GM21360 (cell line): ENCODE measurements at regions not wholly inside any gene's neighbourhood (a gene's known extent, or its start where the extent isn't known, plus 50 kb on each side); places are given as distances from the start of the nearest gene placed in this dataset.

ENCODE experiments used
- ATAC-seq: cut with Tn5 transposase; IDR thresholded peaks from one replicate; pipeline ENCODE4 v1.9.1; 2021; ENCODE audit warnings: mild to moderate bottlenecking, moderate library complexity; ENCODE audit not compliant: unreplicated experiment

DNA sequence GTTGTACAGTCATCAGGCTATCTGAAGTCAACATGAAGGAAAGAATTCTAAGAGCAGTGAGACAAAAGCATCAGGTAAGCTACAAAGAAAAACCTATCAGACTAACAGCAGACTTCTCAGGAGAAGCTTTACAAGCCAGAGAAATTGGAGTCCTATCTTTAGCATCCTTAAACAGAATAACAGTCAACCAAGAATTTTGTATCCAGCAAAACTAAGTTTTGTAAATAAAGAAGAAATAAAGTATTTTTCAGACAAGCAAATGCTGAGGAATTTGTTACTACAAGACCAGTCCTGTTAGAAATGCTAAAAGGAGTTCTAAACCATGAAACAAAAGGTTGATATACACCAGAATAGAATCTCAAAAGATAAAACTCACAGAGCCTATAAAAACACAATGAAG is 501.2 kb downstream of the ZNF608 start:
- ATAC-seq: no peak

DNA sequence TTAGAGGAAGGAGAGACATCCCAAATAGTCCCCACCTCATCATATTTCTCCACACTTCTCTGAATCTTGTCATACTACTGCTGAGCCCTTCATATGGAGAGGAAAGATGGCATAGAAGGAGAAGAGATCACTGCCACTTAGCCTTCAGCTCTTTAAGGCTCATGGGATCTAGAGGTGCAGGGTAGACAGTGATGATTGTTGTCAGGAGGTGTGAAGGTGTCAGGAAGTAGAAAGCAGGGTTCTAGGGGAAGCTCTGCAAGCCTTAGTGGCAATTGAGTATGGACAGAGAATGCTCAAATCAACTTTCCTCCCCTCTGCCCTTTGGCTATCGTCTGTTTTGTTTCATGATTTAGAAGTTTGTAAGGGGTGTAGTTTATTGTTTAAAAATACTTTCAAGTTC is 505.7 kb downstream of the ZNF608 start:
- no peak for ATAC-seq

DNA sequence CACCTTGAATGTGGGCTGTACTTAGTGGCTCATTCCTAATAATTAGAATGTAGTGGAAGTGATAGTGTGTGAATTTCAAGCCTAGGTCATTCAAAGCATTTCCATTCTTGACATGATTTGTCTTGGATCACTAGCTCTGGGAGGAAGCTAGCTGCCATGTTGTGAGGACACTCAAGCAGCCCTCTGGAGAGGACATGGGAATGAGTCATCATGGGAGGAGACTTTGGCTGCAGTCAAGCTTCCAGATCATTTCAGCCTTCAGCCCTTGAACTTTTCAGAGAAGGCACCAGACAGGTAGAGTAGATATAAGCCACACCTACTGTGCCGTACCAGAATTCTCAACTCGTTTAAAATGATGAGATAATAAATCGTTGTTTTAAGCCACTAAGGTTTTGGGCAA is 506.9 kb downstream of the ZNF608 start:
- ATAC-seq: no peak

DNA sequence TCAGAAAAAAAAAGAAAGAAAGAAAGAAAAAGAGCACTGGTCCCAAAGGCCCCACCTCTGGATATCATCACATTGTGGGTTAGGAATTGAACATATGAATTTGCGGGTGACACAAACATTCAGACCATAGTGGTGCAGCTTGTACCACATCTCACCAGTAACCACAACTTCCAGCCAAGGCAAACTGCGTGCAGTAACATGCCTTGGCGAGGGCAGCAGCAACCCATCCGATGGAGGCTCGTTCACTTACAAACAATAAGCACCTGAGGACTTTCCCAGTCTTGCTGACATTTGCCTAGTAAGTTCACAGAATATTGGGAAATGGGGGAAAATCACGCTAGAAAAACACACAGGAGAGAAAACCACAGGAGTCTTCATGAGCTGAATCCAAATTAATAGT is 508.1 kb downstream of the ZNF608 start:
- no peak for ATAC-seq

DNA sequence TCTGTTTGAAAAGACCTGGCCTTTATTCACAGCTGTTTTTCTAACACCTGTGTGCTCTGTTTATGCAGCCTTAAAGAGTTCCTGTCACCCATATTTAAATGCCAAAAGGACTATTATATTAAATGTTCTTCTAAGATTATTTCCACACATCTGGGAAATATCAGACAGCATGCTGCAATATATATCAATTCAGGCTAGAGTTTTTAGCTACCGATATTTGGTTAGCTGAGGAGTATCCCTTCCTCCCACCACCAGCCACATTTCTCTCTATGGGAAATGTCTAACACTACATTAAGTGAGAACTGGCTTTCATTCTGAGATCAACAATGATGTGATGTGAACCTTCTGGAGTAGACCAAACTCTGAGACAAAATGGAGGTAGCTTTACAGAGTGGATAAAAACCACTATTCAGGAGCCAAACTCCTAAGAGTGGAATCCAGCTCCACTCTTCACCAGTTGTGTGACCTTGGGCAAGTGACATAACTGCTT is 509.2 kb downstream of the ZNF608 start:
- ATAC-seq: no peak

DNA sequence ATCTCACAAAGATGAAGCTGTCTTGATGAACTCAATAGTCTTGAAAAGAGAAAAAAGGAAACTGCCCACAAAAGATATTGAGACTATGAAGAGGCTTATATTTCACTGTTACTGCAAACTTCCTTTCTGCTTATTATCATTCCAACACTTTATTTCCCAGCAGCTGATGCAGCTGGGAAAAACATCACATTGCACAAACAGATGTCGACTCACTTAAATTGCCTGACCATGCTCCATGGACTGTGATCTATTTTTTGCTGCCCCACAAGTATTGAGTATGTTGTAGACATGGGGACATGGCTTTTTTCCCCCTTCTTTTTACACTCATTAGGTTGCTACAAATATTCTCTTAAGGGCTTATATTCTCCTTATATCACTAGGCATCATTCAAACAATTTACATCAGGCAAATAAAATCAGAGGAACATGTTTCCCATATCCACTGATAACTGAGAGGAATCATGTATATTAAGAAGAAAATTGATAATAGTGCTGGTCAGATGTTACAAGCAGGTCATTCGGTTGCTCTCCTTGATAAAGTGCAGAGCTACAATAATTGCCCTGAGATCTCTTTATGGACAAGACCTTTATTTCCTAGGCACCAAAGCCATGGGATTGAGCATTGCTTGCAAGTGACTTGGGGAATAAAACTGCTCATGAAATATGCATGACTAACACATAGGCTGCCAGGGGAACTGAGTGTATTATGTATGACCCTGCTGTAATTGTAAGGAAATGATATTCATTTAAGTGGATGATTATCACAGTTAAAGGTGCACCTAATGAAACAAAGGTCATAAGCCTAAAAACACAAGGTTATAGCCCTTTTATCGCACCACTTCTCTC is 509.9 kb downstream of the ZNF608 start:
- no peak for ATAC-seq

DNA sequence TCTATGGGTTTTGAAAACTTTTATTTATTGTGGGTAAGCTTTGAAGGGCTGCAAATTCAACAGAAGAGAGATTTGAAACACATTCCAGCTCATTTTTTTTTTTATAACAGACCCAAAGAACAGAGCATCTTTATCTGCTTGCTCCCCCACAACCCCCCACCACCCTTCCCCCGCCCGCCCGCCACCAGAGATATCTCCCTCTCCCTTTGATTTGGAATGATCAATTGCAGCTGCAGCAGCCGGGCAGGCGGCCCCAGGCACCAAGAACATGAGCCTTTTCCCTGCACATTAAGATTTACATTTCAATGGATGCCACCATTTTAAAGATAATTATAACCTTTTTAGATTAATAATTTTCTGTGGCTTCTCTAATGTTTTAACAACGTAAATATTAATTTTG is 510.9 kb downstream of the ZNF608 start:
- ATAC-seq: no peak

DNA sequence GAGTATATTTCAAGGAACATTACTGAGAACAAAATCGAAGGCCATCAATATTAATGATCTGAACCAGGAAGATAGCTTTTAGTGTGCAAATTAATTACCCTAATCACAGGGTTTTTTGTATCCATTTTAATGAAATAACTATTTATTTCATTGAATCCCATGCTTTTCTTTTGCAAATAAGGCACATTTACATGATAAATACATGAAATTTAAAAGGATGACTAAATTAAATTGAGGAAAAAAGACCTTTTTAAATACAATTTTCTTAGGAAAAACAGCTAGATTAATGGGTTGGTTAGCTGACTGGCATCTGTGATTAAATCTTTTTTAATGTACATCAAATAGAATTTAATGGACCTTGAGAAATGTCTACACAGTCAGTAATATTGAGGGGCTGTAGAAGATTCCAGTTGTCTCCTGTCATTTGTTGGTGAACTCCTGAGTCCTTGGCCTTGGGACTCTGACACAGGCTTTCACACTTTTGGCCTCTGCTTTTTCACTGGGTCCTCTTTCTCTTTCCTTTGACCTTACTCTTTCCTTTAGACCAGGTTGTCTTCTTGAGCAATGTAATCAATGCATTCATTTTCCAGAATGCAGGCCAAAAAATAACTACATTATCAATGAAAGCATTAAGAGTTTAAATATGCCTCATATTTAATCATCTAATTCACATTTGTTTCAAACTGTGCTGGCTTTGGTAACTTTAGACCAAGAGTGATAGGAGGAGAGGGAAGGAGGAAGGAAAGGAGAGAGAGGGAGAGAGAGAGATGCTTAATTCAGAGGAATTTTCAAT is 511.5 kb downstream of the ZNF608 start:
- ATAC-seq: no peak

DNA sequence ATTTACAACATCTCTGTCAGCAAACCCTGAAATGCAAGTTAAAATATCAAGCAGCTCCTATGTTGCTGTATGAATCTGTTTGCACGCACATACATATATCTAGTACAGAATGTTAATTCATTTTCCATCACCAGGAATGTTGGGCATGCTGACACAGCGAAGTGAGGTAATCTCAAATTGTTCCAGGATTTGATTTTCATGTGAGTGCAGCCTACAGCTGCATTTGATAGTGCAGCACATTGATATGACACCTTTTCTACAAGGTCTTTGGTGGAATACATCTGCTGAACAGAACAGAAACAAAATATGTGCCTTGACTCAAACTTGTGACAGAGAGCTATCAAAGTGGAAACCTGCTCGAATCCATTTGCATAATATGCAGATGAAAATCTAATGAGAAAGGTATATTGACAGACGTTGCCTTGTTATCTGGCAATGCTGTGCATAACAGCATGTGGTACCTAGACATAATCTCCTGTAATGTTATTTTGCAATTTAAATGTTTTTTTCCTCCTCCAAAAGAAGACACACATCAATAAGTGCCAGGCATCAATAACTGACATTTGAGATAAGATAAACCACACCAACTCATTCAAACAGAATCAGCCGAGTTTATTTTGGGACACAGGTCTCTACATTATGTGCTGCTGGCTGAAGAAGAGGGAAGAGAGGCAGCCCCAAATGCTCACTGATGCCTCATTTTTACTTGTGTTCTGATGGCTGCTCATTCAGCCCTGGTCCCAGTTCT is 512.2 kb downstream of the ZNF608 start:
- no peak for ATAC-seq

DNA sequence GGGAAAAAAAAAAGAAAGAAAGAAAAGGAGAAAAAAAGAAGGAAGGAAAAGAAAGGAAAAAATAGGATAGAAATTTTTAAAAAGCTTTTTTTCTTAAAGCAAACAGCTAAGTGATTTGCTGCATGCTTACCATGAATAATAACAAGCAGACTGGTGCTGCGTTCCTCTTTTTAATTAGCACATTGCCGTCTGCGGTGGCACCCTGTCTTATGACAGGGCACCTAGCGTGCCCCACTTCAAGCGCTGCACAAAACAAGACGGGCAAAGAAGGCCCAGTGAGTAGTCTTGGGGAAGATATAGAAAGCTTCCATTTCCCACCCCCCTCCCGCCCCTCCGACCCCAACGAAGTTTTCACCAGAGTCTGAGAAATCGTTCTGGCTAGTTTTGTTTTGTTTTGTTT is 513.9 kb downstream of the ZNF608 start:
- ATAC-seq: no peak

DNA sequence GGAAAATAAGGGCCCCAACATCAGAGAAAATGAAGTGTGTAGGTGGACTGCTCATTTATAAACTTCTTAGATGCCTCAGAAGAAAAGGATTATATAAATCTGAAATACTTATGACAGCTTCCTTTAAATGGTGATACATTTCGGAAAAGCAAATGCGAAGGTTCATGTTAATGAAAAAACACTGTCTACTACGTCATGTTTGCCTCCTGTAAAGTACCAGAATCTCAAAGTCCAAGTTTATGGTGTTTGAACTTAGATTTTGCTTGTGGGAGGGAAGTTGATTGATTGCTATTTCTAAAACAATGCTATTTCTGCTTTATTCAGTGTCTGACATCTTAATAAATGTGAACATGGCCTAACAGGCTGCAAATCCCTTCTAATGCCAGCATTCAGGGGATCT is 514.6 kb downstream of the ZNF608 start:
- no peak for ATAC-seq

DNA sequence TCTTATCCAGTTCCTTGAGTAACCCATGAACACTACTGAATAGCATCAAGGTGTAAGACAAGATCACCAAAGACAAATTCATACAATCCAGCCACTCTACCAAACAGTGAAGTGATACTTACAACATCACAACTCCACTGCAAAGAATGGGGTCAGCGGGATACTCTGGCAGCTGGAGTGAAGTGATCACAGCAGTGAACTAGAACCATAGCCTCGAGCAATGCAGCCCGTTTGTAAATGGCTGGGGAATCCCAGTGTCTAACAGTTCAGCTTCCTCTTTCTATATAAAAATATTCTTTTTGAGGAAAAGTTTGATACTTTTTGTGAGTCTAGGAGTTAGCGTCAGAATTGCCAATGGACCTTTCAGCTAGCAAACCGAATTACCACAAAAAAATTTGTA is 515.2 kb downstream of the ZNF608 start:
- no peak for ATAC-seq

DNA sequence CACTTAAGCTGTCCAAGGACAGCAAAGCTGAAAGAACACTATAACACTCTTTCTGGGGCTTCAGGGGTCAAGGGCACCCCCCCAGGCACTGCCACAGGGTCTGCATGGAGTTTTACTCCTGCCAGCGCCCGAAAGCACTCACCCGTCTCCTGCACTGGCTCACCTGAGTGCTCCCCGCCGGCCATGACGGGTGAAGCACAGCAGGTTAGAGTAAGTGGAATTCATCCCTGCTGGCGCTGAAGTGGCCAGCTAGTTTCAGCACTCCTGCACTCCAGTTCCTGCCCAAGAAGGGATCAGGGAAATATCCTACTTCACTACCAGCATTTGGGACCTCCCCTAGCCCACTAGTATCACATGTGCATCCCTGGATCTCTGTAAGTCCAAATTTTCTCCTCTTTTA is 516.0 kb downstream of the ZNF608 start:
- ATAC-seq: no peak

DNA sequence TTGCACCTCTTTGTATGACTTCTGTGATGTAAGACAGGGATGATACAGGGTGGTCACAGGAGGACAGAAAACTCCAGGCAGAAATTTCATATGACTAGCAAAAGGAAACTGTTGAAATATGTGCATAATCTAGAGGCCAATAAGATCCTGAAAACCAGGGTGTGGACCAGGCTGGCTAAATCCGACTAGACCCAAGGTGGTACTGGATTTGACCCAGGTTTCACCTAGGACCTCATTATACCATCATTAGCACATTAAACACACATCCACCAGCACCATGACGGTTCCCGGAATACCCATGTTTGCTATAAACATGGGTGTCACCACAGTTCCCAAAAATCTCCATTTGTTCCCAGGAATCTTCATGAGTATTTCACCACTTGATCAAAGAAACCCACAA is 517.1 kb downstream of the ZNF608 start:
- no peak for ATAC-seq

DNA sequence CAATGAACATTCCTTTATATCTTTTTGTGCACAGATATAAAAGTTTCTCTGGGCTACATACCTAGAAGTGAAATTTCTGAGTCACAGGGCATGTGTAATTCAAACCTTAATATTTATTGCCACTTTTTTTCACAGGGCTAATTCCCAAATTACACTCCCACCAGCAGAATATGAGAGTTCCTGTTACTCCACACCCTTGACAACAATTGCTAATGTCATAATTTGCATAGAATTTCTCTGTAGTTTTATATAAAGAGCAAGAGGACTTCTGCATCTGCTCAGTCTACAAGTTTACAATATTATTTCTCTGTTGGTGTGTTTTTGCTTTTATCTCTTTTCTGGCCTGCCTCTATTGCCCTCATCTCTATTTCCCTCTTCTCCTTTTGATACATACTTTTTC is 518.5 kb downstream of the ZNF608 start:
- ATAC-seq: no peak

DNA sequence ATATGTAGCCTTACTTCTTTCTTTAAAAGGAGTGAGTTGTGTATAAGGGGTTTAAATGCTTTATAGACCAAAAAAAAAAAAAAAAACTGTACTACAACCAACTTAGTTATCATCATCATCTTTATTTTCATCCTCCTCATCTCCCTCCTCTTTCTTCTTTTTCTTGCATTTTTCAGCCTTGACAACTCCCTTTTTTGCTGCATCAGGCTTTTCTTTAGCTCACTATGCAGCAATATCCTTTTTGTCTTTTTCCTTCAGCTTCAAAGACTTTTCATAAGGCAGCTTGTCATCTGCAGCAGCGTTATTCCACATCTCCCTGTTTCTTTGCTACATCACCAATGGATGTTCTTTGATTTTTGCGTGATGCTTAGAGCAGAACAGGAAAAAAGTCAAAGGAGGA is 526.0 kb downstream of the ZNF608 start:
- ATAC-seq: no peak

DNA sequence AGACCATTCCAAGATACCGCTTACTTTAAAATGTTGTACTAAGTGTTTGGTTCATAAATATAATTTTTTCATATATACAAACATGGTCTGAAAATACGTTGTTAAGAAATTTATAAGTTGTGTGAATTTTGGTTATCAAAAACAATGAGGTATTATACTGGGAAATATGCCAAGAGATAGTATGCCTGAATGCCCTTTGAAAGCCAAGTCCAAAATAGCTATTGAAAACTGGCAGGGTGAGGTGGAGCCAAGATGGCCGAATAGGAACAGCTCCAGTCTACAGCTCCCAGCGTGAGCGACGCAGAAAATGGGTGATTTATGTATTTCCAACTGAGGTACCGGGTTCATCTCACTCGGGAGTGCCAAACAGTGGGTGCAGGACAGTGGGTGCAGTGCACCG is 533.5 kb downstream of the ZNF608 start:
- no peak for ATAC-seq

DNA sequence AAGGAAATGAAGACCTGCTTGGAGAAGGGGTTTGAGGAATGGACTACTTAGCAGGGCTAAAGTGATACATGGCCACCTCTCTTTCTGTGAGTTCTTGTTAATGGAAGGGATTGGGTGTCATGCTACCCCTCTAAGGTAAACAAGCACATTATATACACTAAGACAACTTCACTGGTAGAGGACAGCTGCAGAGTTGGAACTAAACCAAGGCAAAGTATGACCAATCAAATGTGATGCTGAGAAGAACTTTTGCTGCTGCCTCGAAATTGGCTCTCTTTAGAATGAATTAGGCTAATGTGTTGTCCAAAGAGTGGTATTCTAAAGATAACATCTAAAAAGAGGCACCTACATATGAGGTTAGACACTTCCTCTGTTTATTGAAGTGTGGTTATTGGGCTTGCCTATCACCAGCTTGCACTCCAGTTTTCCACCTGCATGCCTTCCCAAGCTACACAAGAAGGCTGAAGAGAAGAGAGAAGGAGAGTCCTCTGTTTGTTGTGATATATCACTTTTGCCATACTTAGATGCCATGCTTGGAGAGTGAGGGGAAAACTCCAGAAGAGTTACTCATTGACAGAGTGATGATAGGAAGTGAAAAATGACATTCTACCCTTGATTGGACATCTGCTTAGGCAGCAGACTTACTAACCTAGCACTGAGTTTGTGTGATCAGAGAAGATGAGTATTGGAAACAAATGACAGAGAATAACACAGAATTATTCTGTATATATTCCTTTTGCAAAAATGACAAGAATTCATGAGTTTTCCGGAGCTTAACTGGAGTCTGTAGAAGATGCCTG is 536.1 kb downstream of the ZNF608 start:
- ATAC-seq: no peak

DNA sequence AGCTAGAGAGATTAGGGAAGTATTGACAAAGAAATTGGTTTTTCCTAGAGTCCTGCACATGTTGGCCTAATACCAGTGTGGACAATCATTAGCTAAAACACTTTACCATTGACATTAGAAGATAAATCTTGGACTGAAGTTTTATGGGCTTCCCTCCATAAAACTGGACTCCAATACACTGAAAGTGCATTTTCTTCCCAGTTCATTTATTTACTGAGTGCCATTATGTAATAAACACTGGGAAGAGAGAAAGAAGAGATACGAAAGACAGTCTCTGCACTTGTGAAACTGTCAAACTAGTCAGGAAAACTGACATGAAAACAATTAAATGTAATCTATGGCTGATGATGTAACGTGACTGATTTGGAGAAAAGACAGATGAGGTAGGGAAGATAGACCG is 539.3 kb downstream of the ZNF608 start:
- no peak for ATAC-seq

DNA sequence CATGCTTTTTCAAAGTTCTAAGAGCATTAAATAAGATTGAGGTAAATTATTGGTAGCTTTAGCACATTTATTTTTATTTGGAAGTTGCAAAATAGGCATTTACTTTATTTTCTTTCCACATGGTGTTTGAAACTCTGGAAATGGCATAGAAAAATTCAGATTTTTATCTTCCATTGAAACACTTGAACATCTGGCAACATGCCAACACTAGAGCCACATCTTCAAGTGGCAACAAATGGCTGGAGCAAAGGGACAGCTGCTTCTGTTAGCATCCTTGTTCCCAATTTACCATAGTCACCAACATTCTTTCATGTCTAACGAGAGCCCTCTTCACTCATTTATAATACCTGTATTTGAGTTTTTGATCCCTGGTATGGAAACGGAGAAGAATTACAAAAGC is 539.9 kb downstream of the ZNF608 start:
- ATAC-seq: no peak

DNA sequence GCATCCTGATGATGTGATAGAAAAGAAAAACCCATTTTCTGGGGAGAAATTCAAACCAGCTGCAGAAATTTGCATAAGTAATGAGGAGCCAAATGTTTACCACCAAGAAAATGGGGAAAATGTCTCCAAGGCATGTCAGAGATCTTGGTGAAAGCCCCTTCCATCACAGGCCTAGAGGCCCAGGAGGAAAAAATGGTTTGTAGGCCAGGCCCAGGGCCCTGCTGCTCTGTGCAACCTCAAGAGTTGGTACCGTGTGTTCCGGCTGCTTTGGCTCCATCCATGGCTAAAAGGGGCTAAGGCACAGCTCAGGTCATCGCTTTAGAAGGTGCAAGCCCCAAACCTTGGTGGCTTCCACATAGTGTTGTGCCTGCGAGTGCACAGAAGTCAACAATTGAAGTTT is 543.1 kb downstream of the ZNF608 start:
- no peak for ATAC-seq
